ENCODE measurements at regions not wholly inside any gene's neighbourhood (a gene's known extent, or its start where the extent isn't known, plus 50 kb on each side); places are given as distances from the start of the nearest gene placed in this dataset.
A peak's percentile ranks its signal among the peaks of the same experiment; 100 is the strongest.

- no peak for DNase-seq (ENCODE audit: low read depth in 1 of 2, low spot score in 2 of 2)
- Histone ChIP-seq H3K4me1 (replicated peaks) (no peaks in the 10 kb centered on the region), H3K36me3 (no peaks in the 10 kb centered on the region), H3K9me3 (replicated peaks) (no peaks in the 10 kb centered on the region), H3K27ac (no peak overlapping the region), H3K4me3 (no peak overlapping the region), H3K27me3 (replicated peaks) (no peaks in the 10 kb centered on the region)
Measured at GRCh38 chr2:219886615-219887014, 259.2 kb downstream of the SLC4A3 start.

- H3K9me3 ChIP-seq (replicated peaks), result no peaks in the 10 kb centered on the region
- DNase-seq (ENCODE audit: low read depth in 1 of 2, low spot score in 2 of 2), result no peak
- H3K27ac ChIP-seq, result no peak overlapping the region
- H3K36me3 ChIP-seq, result no peaks in the 10 kb centered on the region
- H3K27me3 ChIP-seq (replicated peaks), result no peaks in the 10 kb centered on the region
- no peaks in the 10 kb centered on the region for H3K4me1 ChIP-seq (replicated peaks)
- no peak overlapping the region for H3K4me3 ChIP-seq
Measured at GRCh38 chr2:219887870-219888269, 260.4 kb downstream of the SLC4A3 start.

GRCh38 chr2:219893541-219893940 lies 266.1 kb downstream of the SLC4A3 start:
- H3K4me3 ChIP-seq, result no peak overlapping the region
- H3K4me1 ChIP-seq (replicated peaks), result no peaks in the 10 kb centered on the region
- DNase-seq (ENCODE audit: low read depth in 1 of 2, low spot score in 2 of 2), result no peak
- no peaks in the 10 kb centered on the region for H3K27me3 ChIP-seq (replicated peaks)
- H3K36me3 ChIP-seq, result no peaks in the 10 kb centered on the region
- H3K27ac ChIP-seq, result no peak overlapping the region
- no peaks in the 10 kb centered on the region for H3K9me3 ChIP-seq (replicated peaks)

- H3K4me1 ChIP-seq (replicated peaks), result no peaks in the 10 kb centered on the region
- H3K36me3 ChIP-seq, result no peaks in the 10 kb centered on the region
- H3K27ac ChIP-seq, result no peak overlapping the region
- no peaks in the 10 kb centered on the region; the same call in 1 of the 2 replicates for H3K9me3 ChIP-seq (replicated peaks)
- no peaks in the 10 kb centered on the region for H3K27me3 ChIP-seq (replicated peaks)
- DNase-seq (ENCODE audit: low read depth in 1 of 2, low spot score in 2 of 2), result no peak
- H3K4me3 ChIP-seq, result no peak overlapping the region
Measured at GRCh38 chr2:219897456-219897855, 270.0 kb downstream of the SLC4A3 start.

- Histone ChIP-seq H3K36me3 (no peaks in the 10 kb centered on the region), H3K4me3 (no peak overlapping the region), H3K27me3 (replicated peaks) (no peaks in the 10 kb centered on the region), H3K9me3 (replicated peaks) (no peaks in the 10 kb centered on the region; the same call in 1 of the 2 replicates), H3K27ac (no peak overlapping the region), H3K4me1 (replicated peaks) (no peaks in the 10 kb centered on the region)
- no peak for DNase-seq (ENCODE audit: low read depth in 1 of 2, low spot score in 2 of 2)
Measured at GRCh38 chr2:219901155-219901554, 273.7 kb downstream of the SLC4A3 start.

GRCh38 chr2:219902891-219903552 lies 275.6 kb downstream of the SLC4A3 start:
- no peak for DNase-seq (ENCODE audit: low read depth in 1 of 2, low spot score in 2 of 2)
- no peaks in the 10 kb centered on the region for H3K27me3 ChIP-seq (replicated peaks)
- H3K36me3 ChIP-seq, result no peaks in the 10 kb centered on the region
- no peaks in the 10 kb centered on the region for H3K4me1 ChIP-seq (replicated peaks)
- H3K27ac ChIP-seq, result no peak overlapping the region
- H3K9me3 ChIP-seq (replicated peaks), result no peaks in the 10 kb centered on the region; the same call in 1 of the 2 replicates
- no peak overlapping the region for H3K4me3 ChIP-seq

- no peak for DNase-seq (ENCODE audit: low read depth in 1 of 2, low spot score in 2 of 2)
- Histone ChIP-seq H3K4me1 (replicated peaks) (no peaks in the 10 kb centered on the region), H3K27me3 (replicated peaks) (no peaks in the 10 kb centered on the region), H3K4me3 (no peak overlapping the region), H3K36me3 (no peaks in the 10 kb centered on the region), H3K9me3 (replicated peaks) (no peaks in the 10 kb centered on the region; the same call in 1 of the 2 replicates), H3K27ac (no peak overlapping the region)
Measured at GRCh38 chr2:219905640-219906039, 278.2 kb downstream of the SLC4A3 start.

GRCh38 chr2:219906114-219907010 lies 278.9 kb downstream of the SLC4A3 start:
- no peaks in the 10 kb centered on the region for H3K36me3 ChIP-seq
- no peak overlapping the region for H3K27ac ChIP-seq
- H3K27me3 ChIP-seq (replicated peaks), result no peaks in the 10 kb centered on the region
- H3K4me3 ChIP-seq, result no peak overlapping the region
- no peaks in the 10 kb centered on the region for H3K4me1 ChIP-seq (replicated peaks)
- DNase-seq (ENCODE audit: low read depth in 1 of 2, low spot score in 2 of 2), result no peak
- no peaks in the 10 kb centered on the region for H3K9me3 ChIP-seq (replicated peaks)

GRCh38 chr2:219907011-219907365 lies 279.6 kb downstream of the SLC4A3 start:
- H3K9me3 ChIP-seq (replicated peaks), result no peaks in the 10 kb centered on the region
- no peak for DNase-seq (ENCODE audit: low read depth in 1 of 2, low spot score in 2 of 2)
- H3K36me3 ChIP-seq, result no peaks in the 10 kb centered on the region
- H3K4me3 ChIP-seq, result no peak overlapping the region
- H3K4me1 ChIP-seq (replicated peaks), result no peaks in the 10 kb centered on the region
- H3K27ac ChIP-seq, result no peak overlapping the region
- H3K27me3 ChIP-seq (replicated peaks), result no peaks in the 10 kb centered on the region

- DNase-seq (ENCODE audit: low read depth in 1 of 2, low spot score in 2 of 2), result no peak
- no peaks in the 10 kb centered on the region for H3K36me3 ChIP-seq
- no peak overlapping the region for H3K4me3 ChIP-seq
- no peaks in the 10 kb centered on the region for H3K9me3 ChIP-seq (replicated peaks)
- no peaks in the 10 kb centered on the region for H3K27me3 ChIP-seq (replicated peaks)
- H3K4me1 ChIP-seq (replicated peaks), result no peaks in the 10 kb centered on the region
- no peak overlapping the region for H3K27ac ChIP-seq
Measured at GRCh38 chr2:219908538-219908937, 281.1 kb downstream of the SLC4A3 start.

- DNase-seq (ENCODE audit: low read depth in 1 of 2, low spot score in 2 of 2), result no peak
- Histone ChIP-seq H3K36me3 (no peaks in the 10 kb centered on the region), H3K9me3 (replicated peaks) (no peaks in the 10 kb centered on the region), H3K4me1 (replicated peaks) (no peaks in the 10 kb centered on the region), H3K27me3 (replicated peaks) (no peaks in the 10 kb centered on the region), H3K27ac (no peak overlapping the region), H3K4me3 (no peak overlapping the region)
Measured at GRCh38 chr2:219911541-219911940, 284.1 kb downstream of the SLC4A3 start.

- H3K36me3 ChIP-seq, result no peaks in the 10 kb centered on the region
- peak in 1 of 2 experiments; percentile 5 for DNase-seq (ENCODE audit: low read depth in 1 of 2, low spot score in 2 of 2)
- no peak overlapping the region for H3K27ac ChIP-seq
- H3K9me3 ChIP-seq (replicated peaks), result no peaks in the 10 kb centered on the region
- no peaks in the 10 kb centered on the region for H3K27me3 ChIP-seq (replicated peaks)
- no peak overlapping the region for H3K4me3 ChIP-seq
- no peaks in the 10 kb centered on the region for H3K4me1 ChIP-seq (replicated peaks)
Measured at GRCh38 chr2:219912491-219912921, 285.1 kb downstream of the SLC4A3 start.

GRCh38 chr2:219914577-219914976 lies 287.1 kb downstream of the SLC4A3 start:
- Histone ChIP-seq H3K4me1 (replicated peaks) (no peaks in the 10 kb centered on the region), H3K27me3 (replicated peaks) (no peaks in the 10 kb centered on the region), H3K4me3 (no peak overlapping the region), H3K36me3 (no peaks in the 10 kb centered on the region), H3K9me3 (replicated peaks) (no peaks in the 10 kb centered on the region), H3K27ac (no peak overlapping the region)
- no peak for DNase-seq (ENCODE audit: low read depth in 1 of 2, low spot score in 2 of 2)

GRCh38 chr2:219916281-219916680 lies 288.9 kb downstream of the SLC4A3 start:
- Histone ChIP-seq H3K4me1 (replicated peaks) (no peaks in the 10 kb centered on the region), H3K27me3 (replicated peaks) (no peaks in the 10 kb centered on the region), H3K4me3 (no peak overlapping the region), H3K36me3 (no peaks in the 10 kb centered on the region), H3K27ac (no peak overlapping the region), H3K9me3 (replicated peaks) (no peaks in the 10 kb centered on the region)
- DNase-seq (ENCODE audit: low read depth in 1 of 2, low spot score in 2 of 2), result no peak
